Right lobe of liver (tissue), 4 donors: ENCODE measurements at regions not wholly inside any gene's neighbourhood (a gene's known extent, or its start where the extent isn't known, plus 50 kb on each side); places are given as distances from the start of the nearest gene placed in this dataset.

Source experiments
- POLR2A ChIP-seq: fragments of 450-650 bp; IDR thresholded peaks from one replicate; pipeline ENCODE4 v1.6.1; 2017; ENCODE audit warnings: antibody characterized with exemption, mild to moderate bottlenecking
- TF ChIP-seq, protein P1 (sequence below), 4 donors: fragments of 200-600 bp in 3 of 4; fragments of 450-650 bp in 1 of 4; IDR thresholded peaks; one replicate each; pipeline versions ENCODE4 v1.5.1 to v1.8.0; 2016 to 2022; ENCODE audit warnings: antibody characterized with exemption in 4 of 4, mild to moderate bottlenecking in 2 of 4
- donor health status: DM: no; HTN: no; CAD: no.
- donor health status: DM: no; HTN: no; CAD: no.
- donor health status: DM: no; HTN: yes; CAD: no.

DNA sequence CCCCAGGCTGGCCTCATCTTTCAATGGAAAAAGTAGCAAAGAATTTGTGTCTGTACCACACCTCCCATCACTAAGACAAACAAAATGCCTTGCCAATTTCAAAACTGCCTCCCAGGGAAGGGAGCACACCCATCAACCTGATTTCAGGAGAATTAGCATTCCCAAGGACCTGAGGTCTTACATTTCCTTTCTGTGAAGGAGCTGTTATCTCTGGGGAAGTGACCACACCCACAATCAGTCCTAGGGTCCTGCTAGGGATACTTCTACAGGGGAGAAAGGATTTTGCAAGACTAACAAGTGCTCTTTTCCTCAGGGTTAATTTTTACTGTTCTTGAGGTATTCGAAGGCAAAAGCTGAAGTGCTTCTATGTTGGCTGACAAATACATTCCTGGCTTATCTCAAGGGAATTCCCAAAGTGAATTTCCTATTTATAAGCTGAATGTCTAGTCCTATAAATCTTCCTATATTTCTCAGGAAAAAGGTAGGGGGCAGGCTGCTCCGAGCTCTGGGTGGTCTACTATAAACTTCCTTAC is 97.4 kb upstream of the ITGA1 start:
- TF ChIP-seq, protein P1, sequence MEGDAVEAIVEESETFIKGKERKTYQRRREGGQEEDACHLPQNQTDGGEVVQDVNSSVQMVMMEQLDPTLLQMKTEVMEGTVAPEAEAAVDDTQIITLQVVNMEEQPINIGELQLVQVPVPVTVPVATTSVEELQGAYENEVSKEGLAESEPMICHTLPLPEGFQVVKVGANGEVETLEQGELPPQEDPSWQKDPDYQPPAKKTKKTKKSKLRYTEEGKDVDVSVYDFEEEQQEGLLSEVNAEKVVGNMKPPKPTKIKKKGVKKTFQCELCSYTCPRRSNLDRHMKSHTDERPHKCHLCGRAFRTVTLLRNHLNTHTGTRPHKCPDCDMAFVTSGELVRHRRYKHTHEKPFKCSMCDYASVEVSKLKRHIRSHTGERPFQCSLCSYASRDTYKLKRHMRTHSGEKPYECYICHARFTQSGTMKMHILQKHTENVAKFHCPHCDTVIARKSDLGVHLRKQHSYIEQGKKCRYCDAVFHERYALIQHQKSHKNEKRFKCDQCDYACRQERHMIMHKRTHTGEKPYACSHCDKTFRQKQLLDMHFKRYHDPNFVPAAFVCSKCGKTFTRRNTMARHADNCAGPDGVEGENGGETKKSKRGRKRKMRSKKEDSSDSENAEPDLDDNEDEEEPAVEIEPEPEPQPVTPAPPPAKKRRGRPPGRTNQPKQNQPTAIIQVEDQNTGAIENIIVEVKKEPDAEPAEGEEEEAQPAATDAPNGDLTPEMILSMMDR (IDR thresholded peaks at IDR 0.05): no peak
- TF ChIP-seq POLR2A: no peak
